H1 (cell line): ENCODE measurements at regions not wholly inside any gene's neighbourhood (a gene's known extent, or its start where the extent isn't known, plus 50 kb on each side); places are given as distances from the start of the nearest gene placed in this dataset.

Source experiments
- CHD1 ChIP-seq: IDR thresholded peaks from 2 replicates; pipeline ENCODE4 v1.6.1; 2012; ENCODE audit warnings: low read depth, low read length, improper control_type of control experiment
- EP300 ChIP-seq, 2 experiments: IDR thresholded peaks; 1 replicate in 1 of 2; 2 replicates in 1 of 2; pipeline ENCODE4 v1.6.1; 2011 to 2012; ENCODE audit warnings: low read depth in 2 of 2, low read length in 2 of 2, mild to moderate bottlenecking in 2 of 2, borderline replicate concordance in 1 of 2, inconsistent platforms in 1 of 2, moderate library complexity in 1 of 2
- EZH2 ChIP-seq: fragments of 200-600 bp; sonication (generic); IDR thresholded peaks from 2 replicates; pipeline ENCODE4 v1.7.1; 2012; ENCODE audit warnings: low read depth, mild to moderate bottlenecking, moderate library complexity, low read length, inconsistent platforms; ENCODE audit not compliant: severe bottlenecking
- FOSL1 ChIP-seq: IDR thresholded peaks from 2 replicates; pipeline ENCODE4 v1.6.1; 2011; ENCODE audit warnings: mild to moderate bottlenecking, low read depth, low read length, moderate library complexity; ENCODE audit not compliant: insufficient read depth
- GABPA ChIP-seq: IDR thresholded peaks from 2 replicates; pipeline ENCODE4 v1.6.1; 2011; ENCODE audit warnings: mild to moderate bottlenecking, low read length, moderate library complexity, borderline replicate concordance; ENCODE audit not compliant: insufficient read depth
- JUND ChIP-seq: IDR thresholded peaks from 2 replicates; pipeline ENCODE4 v1.6.1; 2011; ENCODE audit warnings: mild to moderate bottlenecking, improper control_type of control experiment, low read length
- KDM5A ChIP-seq: fragments of 200-600 bp; IDR thresholded peaks from 2 replicates; pipeline ENCODE4 v1.7.1; 2012; ENCODE audit warnings: mild to moderate bottlenecking, low read length, inconsistent platforms, mixed read lengths
- POLR2A ChIP-seq, 2 experiments: IDR thresholded peaks; 1 replicate in 1 of 2; 2 replicates in 1 of 2; pipeline ENCODE4 v1.6.1; 2011; ENCODE audit warnings: low read depth in 2 of 2, low read length in 2 of 2, mild to moderate bottlenecking in 2 of 2; ENCODE audit errors: control extremely low read depth in 1 of 2
- POLR2AphosphoS5 ChIP-seq: IDR thresholded peaks from 2 replicates; pipeline ENCODE4 v1.6.1; 2011; ENCODE audit warnings: low read depth, low read length
- SIN3A ChIP-seq, 2 experiments: IDR thresholded peaks in 1 of 2; conservative IDR thresholded peaks in 1 of 2; 2 replicates each; pipeline ENCODE4 v1.6.1; 2011 to 2012; ENCODE audit warnings: low read length in 2 of 2, improper control_type of control experiment in 1 of 2, low read depth in 1 of 2, mild to moderate bottlenecking in 1 of 2
- TF ChIP-seq, protein P1 (sequence below), 3 experiments: IDR thresholded peaks; 1 replicate in 2 of 3; 2 replicates in 1 of 3; pipeline versions ENCODE4 v1.5.1 to v1.6.1; 2011; ENCODE audit warnings: low read length in 3 of 3, mild to moderate bottlenecking in 3 of 3, inconsistent platforms in 2 of 3, low read depth in 1 of 3, moderate library complexity in 1 of 3; ENCODE audit not compliant: insufficient read depth in 1 of 3; ENCODE audit errors: control extremely low read depth in 1 of 3
- TF ChIP-seq, protein P2 (sequence below): IDR thresholded peaks from 2 replicates; pipeline ENCODE4 v1.6.1; 2012; ENCODE audit warnings: inconsistent platforms

GRCh38 chr6:4349931-4350330, 214.6 kb upstream of the ECI2 start:
- TF ChIP-seq, protein P1, sequence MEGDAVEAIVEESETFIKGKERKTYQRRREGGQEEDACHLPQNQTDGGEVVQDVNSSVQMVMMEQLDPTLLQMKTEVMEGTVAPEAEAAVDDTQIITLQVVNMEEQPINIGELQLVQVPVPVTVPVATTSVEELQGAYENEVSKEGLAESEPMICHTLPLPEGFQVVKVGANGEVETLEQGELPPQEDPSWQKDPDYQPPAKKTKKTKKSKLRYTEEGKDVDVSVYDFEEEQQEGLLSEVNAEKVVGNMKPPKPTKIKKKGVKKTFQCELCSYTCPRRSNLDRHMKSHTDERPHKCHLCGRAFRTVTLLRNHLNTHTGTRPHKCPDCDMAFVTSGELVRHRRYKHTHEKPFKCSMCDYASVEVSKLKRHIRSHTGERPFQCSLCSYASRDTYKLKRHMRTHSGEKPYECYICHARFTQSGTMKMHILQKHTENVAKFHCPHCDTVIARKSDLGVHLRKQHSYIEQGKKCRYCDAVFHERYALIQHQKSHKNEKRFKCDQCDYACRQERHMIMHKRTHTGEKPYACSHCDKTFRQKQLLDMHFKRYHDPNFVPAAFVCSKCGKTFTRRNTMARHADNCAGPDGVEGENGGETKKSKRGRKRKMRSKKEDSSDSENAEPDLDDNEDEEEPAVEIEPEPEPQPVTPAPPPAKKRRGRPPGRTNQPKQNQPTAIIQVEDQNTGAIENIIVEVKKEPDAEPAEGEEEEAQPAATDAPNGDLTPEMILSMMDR (IDR thresholded peaks at IDR 0.05; ENCODE audit: control extremely low read depth in 1 of 3, insufficient read depth in 1 of 3, low read depth in 1 of 3, low read length in 3 of 3) = no peak
- TF ChIP-seq EP300 (IDR thresholded peaks at IDR 0.05; ENCODE audit: borderline replicate concordance in 1 of 2, low read depth in 2 of 2, low read length in 2 of 2) = no peak
- no peak for TF ChIP-seq CHD1
- no peak for TF ChIP-seq POLR2AphosphoS5
- TF ChIP-seq POLR2A (IDR thresholded peaks at IDR 0.05; ENCODE audit: control extremely low read depth in 1 of 2, low read depth in 2 of 2, low read length in 2 of 2) = no peak
- TF ChIP-seq, protein P2, sequence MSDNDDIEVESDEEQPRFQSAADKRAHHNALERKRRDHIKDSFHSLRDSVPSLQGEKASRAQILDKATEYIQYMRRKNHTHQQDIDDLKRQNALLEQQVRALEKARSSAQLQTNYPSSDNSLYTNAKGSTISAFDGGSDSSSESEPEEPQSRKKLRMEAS = no peak
- no peak for TF ChIP-seq FOSL1
- TF ChIP-seq JUND = no peak
- TF ChIP-seq SIN3A (conservative IDR thresholded peaks at IDR 0.05 in 1 of 2, IDR thresholded peaks at IDR 0.05 in 1 of 2; ENCODE audit: low read depth in 1 of 2, low read length in 2 of 2) = no peak
- TF ChIP-seq EZH2 = no peak
- no peak for TF ChIP-seq KDM5A
- no peak for TF ChIP-seq GABPA
